H9 (cell line): ENCODE measurements at regions not wholly inside any gene's neighbourhood (a gene's known extent, or its start where the extent isn't known, plus 50 kb on each side); places are given as distances from the start of the nearest gene placed in this dataset.

Source experiments
- DNase-seq: peaks from one replicate; pipeline ENCODE4 v3.0.0-alpha.2; 2017
- H2AFZ ChIP-seq: one replicate; pipeline ENCODE4 v1.6.1; 2013; ENCODE audit warnings: mild to moderate bottlenecking, low read length, control low read depth, moderate library complexity
- H2AK5ac ChIP-seq: 2 replicates; pipeline ENCODE4 v1.6.1; 2013; ENCODE audit warnings: low read length, control low read depth, mixed read lengths; ENCODE audit not compliant: insufficient read length
- H2BK120ac ChIP-seq: one replicate; pipeline ENCODE4 v1.6.1; 2013; ENCODE audit warnings: low read depth, mild to moderate bottlenecking, low read length, control low read depth, inconsistent platforms; ENCODE audit not compliant: poor library complexity, severe bottlenecking
- H2BK12ac ChIP-seq: 2 replicates; pipeline ENCODE4 v1.6.1; 2013; ENCODE audit warnings: low read length, control low read depth, mixed read lengths, low read depth; ENCODE audit not compliant: insufficient read length
- H2BK15ac ChIP-seq: 2 replicates; pipeline ENCODE4 v1.6.1; 2013; ENCODE audit warnings: low read depth, low read length, control low read depth
- H2BK20ac ChIP-seq: one replicate; pipeline ENCODE4 v1.6.1; 2013; ENCODE audit warnings: low read depth, mild to moderate bottlenecking, low read length, control low read depth, inconsistent platforms; ENCODE audit not compliant: poor library complexity, severe bottlenecking
- H2BK5ac ChIP-seq: 2 replicates; pipeline ENCODE4 v1.6.1; 2013; ENCODE audit warnings: low read length, control low read depth, mixed read lengths; ENCODE audit not compliant: insufficient read length
- H3K14ac ChIP-seq: 2 replicates; pipeline ENCODE4 v1.6.1; 2013; ENCODE audit warnings: low read length, control low read depth; ENCODE audit not compliant: insufficient read depth
- H3K18ac ChIP-seq: 2 replicates; pipeline ENCODE4 v1.6.1; 2013; ENCODE audit warnings: low read depth, mild to moderate bottlenecking, mixed read lengths, low read length, control low read depth; ENCODE audit not compliant: insufficient read length
- H3K23ac ChIP-seq: 2 replicates; pipeline ENCODE4 v1.6.1; 2013; ENCODE audit warnings: low read length, control low read depth, mixed read lengths, low read depth; ENCODE audit not compliant: insufficient read length
- H3K23me2 ChIP-seq: 2 replicates; pipeline ENCODE4 v1.6.1; 2013; ENCODE audit warnings: low read depth, mild to moderate bottlenecking, mixed read lengths, low read length, control low read depth; ENCODE audit not compliant: insufficient read length, poor library complexity, severe bottlenecking
- H3K27ac ChIP-seq: 2 replicates; pipeline ENCODE4 v1.5.1; 2013; ENCODE audit warnings: low read length, control low read depth, mixed read lengths, low read depth; ENCODE audit not compliant: insufficient read length
- H3K27me3 ChIP-seq: 2 replicates; pipeline ENCODE4 v1.6.1; 2013; ENCODE audit warnings: low read length, control low read depth, inconsistent platforms; ENCODE audit not compliant: insufficient read depth
- H3K4ac ChIP-seq: 2 replicates; pipeline ENCODE4 v1.6.1; 2013; ENCODE audit warnings: low read depth, mild to moderate bottlenecking, control low read depth, inconsistent platforms, low read length, moderate library complexity
- H3K4me1 ChIP-seq: 2 replicates; pipeline ENCODE4 v1.6.1; 2013; ENCODE audit warnings: low read length, control low read depth, inconsistent platforms; ENCODE audit not compliant: insufficient read depth
- H3K4me2 ChIP-seq: 2 replicates; pipeline ENCODE4 v1.6.1; 2013; ENCODE audit warnings: low read length, control low read depth, mixed read lengths; ENCODE audit not compliant: insufficient read length, insufficient read depth
- H3K56ac ChIP-seq: 2 replicates; pipeline ENCODE4 v1.6.1; 2013; ENCODE audit warnings: low read depth, mild to moderate bottlenecking, mixed read lengths, low read length, control low read depth; ENCODE audit not compliant: insufficient read length
- H3K79me1 ChIP-seq: 2 replicates; pipeline ENCODE4 v1.6.1; 2013; ENCODE audit warnings: low read depth, mild to moderate bottlenecking, moderate library complexity, low read length, control low read depth, inconsistent platforms; ENCODE audit not compliant: insufficient read depth, poor library complexity, severe bottlenecking
- H3K79me2 ChIP-seq: 2 replicates; pipeline ENCODE4 v1.6.1; 2013; ENCODE audit warnings: low read length, control low read depth, inconsistent platforms; ENCODE audit not compliant: insufficient read depth
- H3K9ac ChIP-seq: 2 replicates; pipeline ENCODE4 v1.6.1; 2013; ENCODE audit warnings: low read length, control low read depth, mixed read lengths; ENCODE audit not compliant: insufficient read length; ENCODE audit errors: extremely low read depth
- H3K9me3 ChIP-seq: one replicate; pipeline ENCODE4 v1.6.1; 2013; ENCODE audit warnings: low read depth, low read length, inconsistent platforms; ENCODE audit not compliant: control insufficient read depth
- H3T11ph ChIP-seq: one replicate; pipeline ENCODE4 v1.6.1; 2013; ENCODE audit warnings: mild to moderate bottlenecking, low read length, control low read depth, inconsistent platforms
- H4K20me1 ChIP-seq: one replicate; pipeline ENCODE4 v1.6.1; 2013; ENCODE audit not compliant: control insufficient read depth, insufficient read length, insufficient read depth
- H4K5ac ChIP-seq: 2 replicates; pipeline ENCODE4 v1.6.1; 2013; ENCODE audit warnings: low read depth, mild to moderate bottlenecking, mixed read lengths, low read length, control low read depth; ENCODE audit not compliant: insufficient read length
- H4K8ac ChIP-seq: replicated peaks from 2 replicates; pipeline ENCODE4 v1.6.1; 2013; ENCODE audit warnings: low read length, control low read depth, mixed read lengths, low read depth; ENCODE audit not compliant: insufficient read length
- H4K91ac ChIP-seq: 2 replicates; pipeline ENCODE4 v1.6.1; 2013; ENCODE audit warnings: low read depth, mild to moderate bottlenecking, moderate library complexity, mixed read lengths, low read length, control low read depth; ENCODE audit not compliant: insufficient read length
- H3K27ac Mint-ChIP-seq, 3 experiments: 2 replicates in 2 of 3; 3 replicates in 1 of 3; pipeline ENCODE4 v1.8.0; 2020 to 2021; ENCODE audit warnings: mixed read lengths in 3 of 3, mild to moderate bottlenecking in 1 of 3, moderate library complexity in 1 of 3
- H3K27me3 Mint-ChIP-seq: 2 replicates; pipeline ENCODE4 v1.8.0; 2021; ENCODE audit warnings: low read depth, mild to moderate bottlenecking, moderate library complexity, mixed read lengths
- H3K36me3 Mint-ChIP-seq, 3 experiments: 2 replicates in 2 of 3; 3 replicates in 1 of 3; pipeline ENCODE4 v1.8.0; 2020 to 2021; ENCODE audit warnings: low read depth in 3 of 3, mixed read lengths in 3 of 3; ENCODE audit not compliant: insufficient read depth in 1 of 3
- H3K4me1 Mint-ChIP-seq, 2 experiments: 2 replicates each; pipeline ENCODE4 v1.8.0; 2020; ENCODE audit warnings: mixed read lengths in 2 of 2
- H3K4me3 Mint-ChIP-seq, 2 experiments: 2 replicates in 1 of 2; 3 replicates in 1 of 2; pipeline ENCODE4 v1.8.0; 2020 to 2021; ENCODE audit warnings: mild to moderate bottlenecking in 2 of 2, mixed read lengths in 2 of 2, moderate library complexity in 1 of 2
- H3K9me3 Mint-ChIP-seq, 2 experiments: 2 replicates in 1 of 2; 3 replicates in 1 of 2; pipeline ENCODE4 v1.8.0; 2020; ENCODE audit warnings: mild to moderate bottlenecking in 2 of 2, mixed read lengths in 2 of 2, moderate library complexity in 1 of 2
- CTCF ChIP-seq: fragments of 200-600 bp; sonication (generic); conservative IDR thresholded peaks from 3 replicates; pipeline ENCODE4 v1.8.0; 2021; ENCODE audit warnings: antibody characterized with exemption, mild to moderate bottlenecking
- WGBS: extraction: QIAGEN DNeasy Blood & Tissue Kit; methylation state at CpG from one replicate; pipeline ENCODE4 v1.1.7; 2013; ENCODE audit warnings: missing lambda C conversion rate, low lambda C conversion rate, mixed read lengths; ENCODE audit not compliant: insufficient read length; ENCODE audit errors: extremely low coverage; 5-methylcytosine and 5-hydroxymethylcytosine counted together

DNA sequence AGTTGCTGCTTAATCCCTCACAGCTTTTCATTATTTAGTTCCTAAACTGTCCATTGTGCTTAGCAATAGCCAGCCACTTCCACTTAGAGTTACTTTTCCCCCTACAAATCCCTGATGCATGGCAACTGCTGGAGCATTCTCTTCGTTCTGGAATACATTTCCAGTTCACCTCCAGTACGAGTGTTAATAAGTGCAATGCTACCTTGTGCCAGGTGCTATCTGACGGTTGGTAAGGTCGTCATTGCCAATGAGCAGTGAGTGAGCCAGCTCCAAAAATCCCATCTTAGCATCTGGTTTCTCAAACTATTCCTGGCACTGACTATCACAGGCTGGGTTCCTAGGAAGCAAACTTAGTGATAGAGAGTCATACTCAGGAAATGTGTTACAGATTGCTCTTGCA is 114.1 kb upstream of the ADGRF1 start:
- no peaks in the 10 kb centered on the region for H4K20me1 ChIP-seq
- no peak overlapping the region for H3K27ac Mint-ChIP-seq
- H3K56ac ChIP-seq: no peak overlapping the region
- no peak for DNase-seq
- no peak for TF ChIP-seq CTCF
- H3K9me3 Mint-ChIP-seq: no peaks in the 10 kb centered on the region
- no peak overlapping the region for H4K5ac ChIP-seq
- no peak overlapping the region for H4K91ac ChIP-seq
- WGBS: no CpG with 5 or more reads among the region's 4 CpGs
- no peak overlapping the region for H2BK12ac ChIP-seq
- no peak overlapping the region for H3K18ac ChIP-seq
- no peak overlapping the region for H2AK5ac ChIP-seq
- H2AFZ ChIP-seq: no peak overlapping the region
- no peak overlapping the region for H3K4me3 Mint-ChIP-seq
- peaks cover 11% of the 10 kb centered on the region in 2 experiments for H3K4me1 Mint-ChIP-seq
- H3T11ph ChIP-seq: no peak overlapping the region
- no peaks in the 10 kb centered on the region for H3K9me3 ChIP-seq
- H3K4me1 ChIP-seq: peaks cover 6% of the 10 kb centered on the region; the same call in 1 of the 2 replicates
- H2BK120ac ChIP-seq: no peak overlapping the region
- no peak overlapping the region for H2BK5ac ChIP-seq
- H3K9ac ChIP-seq: no peak overlapping the region
- H3K36me3 Mint-ChIP-seq: no peaks in the 10 kb centered on the region
- H3K23ac ChIP-seq: no peak overlapping the region
- no peaks in the 10 kb centered on the region for H3K27me3 Mint-ChIP-seq
- H3K27me3 ChIP-seq: no peaks in the 10 kb centered on the region
- H3K79me1 ChIP-seq: no peaks in the 10 kb centered on the region
- no peaks in the 10 kb centered on the region for H3K23me2 ChIP-seq
- no peak overlapping the region for H3K4me2 ChIP-seq
- no peak overlapping the region for H2BK20ac ChIP-seq
- no peak overlapping the region for H3K4ac ChIP-seq
- no peak overlapping the region for H3K14ac ChIP-seq
- no peaks in the 10 kb centered on the region for H3K79me2 ChIP-seq
- no peak overlapping the region for H3K27ac ChIP-seq
- H4K8ac ChIP-seq: no peak overlapping the region
- no peak overlapping the region for H2BK15ac ChIP-seq
